IPS-NIHi7 (cell line): ENCODE measurements at regions not wholly inside any gene's neighbourhood (a gene's known extent, or its start where the extent isn't known, plus 50 kb on each side); places are given as distances from the start of the nearest gene placed in this dataset.

Experiments
- DNase-seq: peaks from one replicate; pipeline ENCODE4 v3.0.0; 2012; ENCODE audit warnings: mixed read lengths; ENCODE audit errors: extremely low spot score

- DNase-seq, result no peak
Measured at GRCh38 chr18:14905350-14905749, 157.4 kb downstream of the ANKRD30B start.

- no peak for DNase-seq
Measured at GRCh38 chr18:14905979-14906378, 158.0 kb downstream of the ANKRD30B start.

GRCh38 chr18:14907420-14907819 lies 159.4 kb downstream of the ANKRD30B start:
- no peak for DNase-seq

- no peak for DNase-seq
Measured at GRCh38 chr18:14908541-14908940, 160.6 kb downstream of the ANKRD30B start.

DNA sequence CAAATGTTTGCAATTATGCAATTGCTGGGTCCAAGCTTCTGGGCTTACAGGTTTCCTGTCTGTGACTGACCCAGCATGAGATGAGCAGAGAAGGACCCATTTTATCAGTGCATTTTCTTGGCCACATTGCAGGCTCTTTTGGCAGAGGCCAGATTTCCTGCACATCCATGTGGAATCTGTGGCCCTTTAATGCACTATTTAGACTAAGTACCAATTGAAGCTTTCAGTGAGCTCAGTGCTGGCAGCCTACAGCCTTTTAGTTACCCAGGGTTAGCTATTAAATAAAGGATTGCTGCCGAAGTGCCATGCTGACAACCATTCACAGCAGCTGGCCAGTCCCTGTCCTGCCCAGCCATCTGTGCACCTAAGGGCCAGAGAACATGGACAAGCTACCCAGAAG lies 165.0 kb downstream of the ANKRD30B start:
- DNase-seq, result no peak

DNA sequence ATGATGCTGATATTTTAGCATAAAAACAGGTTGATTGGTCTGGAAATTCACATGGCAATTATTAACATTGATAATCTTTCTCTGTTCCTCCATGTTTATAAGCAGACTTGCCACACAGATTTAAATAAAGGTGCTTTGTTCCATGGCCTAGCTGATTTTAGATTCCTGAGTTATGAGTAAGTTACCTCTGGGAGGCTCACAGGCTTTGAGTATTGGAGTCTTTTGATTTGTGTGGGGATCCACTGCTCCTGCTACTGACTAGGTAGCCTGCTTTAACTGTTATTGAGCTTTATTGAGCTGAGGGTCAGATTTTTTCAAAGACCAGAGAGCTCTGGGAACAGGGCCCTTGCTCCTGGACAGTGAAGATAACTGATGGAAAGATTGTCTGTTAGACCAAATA lies 166.1 kb downstream of the ANKRD30B start:
- no peak for DNase-seq

- DNase-seq, result no peak
Measured at GRCh38 chr18:14914771-14915170, 166.8 kb downstream of the ANKRD30B start.

- DNase-seq, result no peak
Measured at GRCh38 chr18:14916181-14916580, 168.2 kb downstream of the ANKRD30B start.

GRCh38 chr18:14916851-14917250 lies 168.9 kb downstream of the ANKRD30B start:
- DNase-seq, result no peak

DNA sequence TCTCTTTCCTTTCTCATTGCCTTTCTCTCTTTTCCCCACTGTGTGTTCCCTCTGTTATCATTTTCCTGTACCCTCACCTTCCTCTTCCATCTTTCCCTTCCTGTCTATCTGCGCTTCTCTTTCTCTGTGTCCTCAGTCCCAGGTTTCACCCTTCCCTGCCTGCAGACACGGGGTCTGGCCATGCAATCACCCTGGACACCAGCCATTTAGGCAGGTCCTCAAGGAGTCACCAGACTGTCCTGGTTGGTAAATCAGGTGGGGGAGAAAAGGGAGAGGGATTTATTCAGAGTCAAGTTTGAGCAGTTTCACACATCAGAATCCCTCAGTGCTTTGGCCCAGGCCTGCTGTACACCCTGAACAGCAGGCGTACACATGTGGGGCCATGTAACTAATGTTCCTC lies 169.3 kb downstream of the ANKRD30B start:
- no peak for DNase-seq

GRCh38 chr18:14919666-14920065 lies 171.7 kb downstream of the ANKRD30B start:
- no peak for DNase-seq

- no peak for DNase-seq
Measured at GRCh38 chr18:14921031-14921430, 173.1 kb downstream of the ANKRD30B start.

DNA sequence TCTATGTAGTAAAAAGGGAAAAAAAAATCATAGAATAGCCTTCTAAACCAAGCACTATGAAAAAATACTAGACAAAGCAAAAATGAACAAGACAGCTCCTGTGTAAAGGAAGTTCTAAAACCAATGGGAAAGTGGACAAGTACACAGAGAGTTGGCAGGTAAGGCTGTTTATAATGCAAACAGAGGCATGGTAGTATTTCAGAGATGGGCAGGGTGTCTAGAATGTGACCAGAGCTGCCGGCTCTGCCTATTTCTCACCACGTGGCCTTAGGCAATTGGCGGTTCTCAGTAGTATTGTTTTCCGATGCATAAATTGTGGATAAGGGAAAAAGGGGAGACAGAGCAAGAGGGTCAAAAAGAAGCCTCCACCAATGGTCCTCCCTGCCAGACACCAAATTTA lies 173.6 kb downstream of the ANKRD30B start:
- DNase-seq, result no peak

DNA sequence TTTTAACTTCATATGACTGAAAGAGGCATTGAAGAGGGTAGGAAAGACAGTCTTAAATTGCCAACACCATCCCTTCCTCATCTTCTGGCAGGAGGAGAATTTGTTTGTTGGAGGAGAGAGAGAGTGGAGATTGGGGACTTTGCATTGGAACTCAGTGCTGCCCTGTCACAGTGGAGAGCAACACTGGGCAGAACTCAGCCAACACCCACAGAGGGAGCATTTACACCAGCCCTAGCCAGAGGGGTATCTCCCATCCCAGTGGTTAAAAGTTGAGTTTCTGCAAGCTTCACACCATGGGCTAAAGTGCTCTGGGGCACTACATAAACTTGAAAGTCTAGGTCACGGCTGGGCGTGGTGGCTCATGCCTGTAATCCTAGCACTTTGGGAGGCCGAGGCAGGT lies 174.1 kb downstream of the ANKRD30B start:
- no peak for DNase-seq

DNA sequence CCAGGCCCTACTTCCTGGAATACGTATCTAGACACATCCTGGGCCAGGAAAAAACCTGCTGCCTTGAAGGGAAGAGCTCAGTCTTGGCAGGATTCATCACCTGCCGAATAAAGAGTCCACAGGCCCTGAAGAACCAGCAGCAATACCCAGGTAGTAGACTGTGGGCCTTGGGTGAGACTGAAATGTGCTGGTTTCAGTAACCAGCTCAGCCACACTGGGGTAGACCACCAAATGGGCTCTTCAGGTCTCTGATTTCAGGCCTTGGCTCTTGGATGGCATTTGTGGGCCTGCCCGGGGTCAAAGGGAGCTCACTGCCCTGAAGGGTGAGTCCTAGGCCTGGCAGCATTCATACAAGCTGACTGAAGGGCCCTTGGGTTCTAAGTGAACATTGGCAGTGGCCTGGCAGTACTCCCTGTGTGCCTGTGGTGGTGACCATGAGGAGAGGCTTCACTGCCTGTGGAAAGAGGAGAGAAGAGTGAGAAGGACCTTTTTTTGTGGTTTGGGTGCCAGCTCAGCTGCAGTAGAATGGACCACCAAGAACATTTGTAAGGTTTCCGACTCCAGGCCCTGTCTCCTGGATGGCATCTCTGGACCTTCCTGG lies 175.1 kb downstream of the ANKRD30B start:
- DNase-seq, result no peak

- DNase-seq, result no peak
Measured at GRCh38 chr18:14924226-14924625, 176.3 kb downstream of the ANKRD30B start.

DNA sequence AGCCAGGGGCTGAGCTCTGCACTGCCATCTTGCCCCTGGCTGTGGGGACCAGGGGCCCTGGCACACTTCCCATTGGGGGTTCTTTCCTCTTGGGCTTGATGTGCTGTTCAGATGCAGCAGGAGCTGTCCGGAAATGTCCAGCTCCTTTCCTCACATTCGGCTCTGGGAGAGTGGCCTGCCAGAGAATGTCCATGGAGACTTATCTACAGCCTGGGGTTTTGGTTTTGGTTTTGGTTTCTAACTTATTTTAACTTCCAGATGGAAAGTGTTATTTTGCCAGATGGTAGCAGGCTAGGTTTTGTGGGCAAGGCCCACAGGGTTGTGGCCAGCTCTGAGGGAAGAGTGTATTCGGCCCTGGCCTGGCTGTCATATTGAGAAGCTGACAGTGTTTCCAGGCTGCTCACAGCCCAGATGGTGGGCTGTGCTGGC lies 177.3 kb downstream of the ANKRD30B start:
- no peak for DNase-seq

GRCh38 chr18:14927701-14928100 lies 179.7 kb downstream of the ANKRD30B start:
- no peak for DNase-seq

GRCh38 chr18:14928396-14928795 lies 180.4 kb downstream of the ANKRD30B start:
- DNase-seq, result no peak

GRCh38 chr18:14930076-14930475 lies 182.1 kb downstream of the ANKRD30B start:
- no peak for DNase-seq

GRCh38 chr18:14930576-14930975 lies 182.6 kb downstream of the ANKRD30B start:
- DNase-seq, result no peak

DNA sequence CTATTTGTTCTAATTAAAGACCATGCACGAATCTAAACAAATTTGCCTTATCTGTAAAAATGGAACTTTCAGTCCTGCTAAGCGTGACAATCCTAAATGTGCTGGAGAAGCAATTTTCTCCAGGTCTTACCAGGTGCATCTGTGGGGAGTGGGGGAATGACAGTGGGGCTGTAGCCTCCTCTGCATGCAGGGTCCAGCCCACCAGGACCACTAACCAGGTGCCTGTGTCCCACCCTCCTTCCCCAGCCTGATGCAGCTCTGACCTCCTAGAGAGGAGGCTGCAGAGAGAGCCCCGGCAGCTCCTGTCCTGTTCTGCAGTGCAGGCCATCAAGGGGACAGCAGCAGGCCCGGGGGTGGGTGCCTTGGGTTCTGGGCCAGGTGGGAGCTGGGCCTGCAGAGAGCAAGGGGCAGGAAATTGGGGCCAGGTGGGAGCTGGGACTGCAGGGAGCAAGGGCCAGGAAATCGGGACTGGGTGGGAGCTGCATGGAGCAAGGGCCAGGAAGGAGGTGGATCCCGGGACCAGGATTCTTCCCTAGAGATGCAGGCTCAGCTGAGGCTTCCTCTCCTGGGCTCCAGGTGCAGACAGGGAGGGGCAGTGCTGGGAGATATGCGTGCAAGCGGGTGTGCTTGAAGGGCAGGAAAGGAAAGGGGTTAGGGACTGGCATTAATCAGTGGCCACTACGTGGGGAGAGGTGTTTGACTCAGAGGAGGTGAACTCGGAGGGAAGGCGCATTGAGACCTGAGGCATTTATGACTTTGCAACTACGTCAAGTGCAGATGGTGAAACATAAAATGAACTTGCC lies 185.3 kb downstream of the ANKRD30B start:
- DNase-seq, result no peak

DNA sequence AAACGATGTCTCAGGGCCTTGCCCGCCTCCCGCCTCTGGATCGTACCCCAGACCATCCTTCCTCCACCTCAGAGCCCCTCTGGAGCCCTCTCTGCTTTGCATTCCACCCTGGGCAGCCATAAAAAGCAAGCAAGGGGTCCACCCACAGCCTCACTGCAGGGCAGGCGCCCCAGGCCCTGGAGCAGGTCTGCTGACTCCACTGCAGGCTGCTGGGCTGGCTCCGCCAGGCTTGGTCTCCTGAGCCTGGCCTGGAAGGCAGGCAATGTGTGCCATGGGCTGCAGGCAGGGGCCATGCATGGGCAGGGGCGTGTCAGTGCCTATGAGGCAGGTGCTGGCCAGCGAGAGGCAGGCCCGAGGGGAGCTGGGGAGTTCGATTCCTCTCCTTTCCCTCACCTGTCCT lies 186.0 kb downstream of the ANKRD30B start:
- no peak for DNase-seq

GRCh38 chr18:14935210-14935609 lies 187.2 kb downstream of the ANKRD30B start:
- DNase-seq, result no peak
